HUDEP-2 (cell line): ENCODE measurements at regions not wholly inside any gene's neighbourhood (a gene's known extent, or its start where the extent isn't known, plus 50 kb on each side); places are given as distances from the start of the nearest gene placed in this dataset.

ENCODE experiments used
- DNase-seq, 76 experiments: peaks; one replicate each; lab custom pipeline; 2025; ENCODE audit not compliant: unreplicated experiment in 76 of 76; lab: John Stamatoyannopoulos, UW

- peak in 7 of 76 experiments; percentile 1 to 24 (median 14) for DNase-seq
These were observed 2148.5 kb upstream of the PIK3C3 start for GRCh38 chr18:39806525-39806924.

GRCh38 chr18:39805218-39805617, 2149.8 kb upstream of the PIK3C3 start:
- DNase-seq, result no peak

- no peak for DNase-seq
These were observed 2152.3 kb upstream of the PIK3C3 start for GRCh38 chr18:39802648-39803229.

GRCh38 chr18:39801848-39802247, 2153.2 kb upstream of the PIK3C3 start:
- DNase-seq, result no peak

GRCh38 chr18:39801010-39801409, 2154.0 kb upstream of the PIK3C3 start:
- no peak for DNase-seq

- peak in 9 of 76 experiments; percentile 1 to 25 (median 13) for DNase-seq
These were observed 2156.0 kb upstream of the PIK3C3 start for GRCh38 chr18:39799006-39799405.

- DNase-seq, result peak in 1 of 76 experiments; percentile 7
These were observed 2158.6 kb upstream of the PIK3C3 start for GRCh38 chr18:39796393-39796792.

GRCh38 chr18:39795350-39795749, 2159.7 kb upstream of the PIK3C3 start:
- no peak for DNase-seq

GRCh38 chr18:39793609-39794008, 2161.4 kb upstream of the PIK3C3 start:
- DNase-seq, result no peak

GRCh38 chr18:39788383-39788782, 2166.7 kb upstream of the PIK3C3 start:
- DNase-seq, result no peak

GRCh38 chr18:39786477-39786876, 2168.6 kb upstream of the PIK3C3 start:
- DNase-seq, result no peak

- DNase-seq, result no peak
These were observed 2170.5 kb upstream of the PIK3C3 start for GRCh38 chr18:39784541-39784940.

GRCh38 chr18:39781565-39781964, 2173.5 kb upstream of the PIK3C3 start:
- no peak for DNase-seq

- no peak for DNase-seq
These were observed 2174.3 kb upstream of the PIK3C3 start for GRCh38 chr18:39780774-39781173.

- no peak for DNase-seq
These were observed 2175.1 kb upstream of the PIK3C3 start for GRCh38 chr18:39779926-39780325.

- no peak for DNase-seq
These were observed 2178.3 kb upstream of the PIK3C3 start for GRCh38 chr18:39776766-39777165.

GRCh38 chr18:39774957-39775598, 2180.0 kb upstream of the PIK3C3 start:
- DNase-seq, result no peak

- no peak for DNase-seq
These were observed 2181.4 kb upstream of the PIK3C3 start for GRCh38 chr18:39773646-39774045.

GRCh38 chr18:39772155-39772919, 2182.7 kb upstream of the PIK3C3 start:
- no peak for DNase-seq

GRCh38 chr18:39770399-39770798, 2184.6 kb upstream of the PIK3C3 start:
- no peak for DNase-seq

GRCh38 chr18:39764873-39765272, 2190.2 kb upstream of the PIK3C3 start:
- no peak for DNase-seq

GRCh38 chr18:39761273-39761672, 2193.8 kb upstream of the PIK3C3 start:
- DNase-seq, result no peak
